PC-3 (cell line): ENCODE measurements at regions not wholly inside any gene's neighbourhood (a gene's known extent, or its start where the extent isn't known, plus 50 kb on each side); places are given as distances from the start of the nearest gene placed in this dataset.
"Not testable (repeated sequence)": the region's sequence is repeated elsewhere in the genome, so short reads cannot be mapped to it uniquely, and the experiment has no call there.

Experiments
- EZH2phosphoT487 ChIP-seq: fragments of 300-600 bp; sonication (generic); IDR thresholded peaks from 2 replicates; pipeline ENCODE4 v1.6.1; 2018; ENCODE audit warnings: mild to moderate bottlenecking, antibody characterized with exemption, low read length, borderline replicate concordance
- TF ChIP-seq, protein P1 (sequence below): fragments of 300-600 bp; sonication (generic); conservative IDR thresholded peaks from 2 replicates; pipeline ENCODE4 v1.5.1; 2017; ENCODE audit warnings: antibody characterized with exemption, low read depth, mild to moderate bottlenecking, low read length

DNA sequence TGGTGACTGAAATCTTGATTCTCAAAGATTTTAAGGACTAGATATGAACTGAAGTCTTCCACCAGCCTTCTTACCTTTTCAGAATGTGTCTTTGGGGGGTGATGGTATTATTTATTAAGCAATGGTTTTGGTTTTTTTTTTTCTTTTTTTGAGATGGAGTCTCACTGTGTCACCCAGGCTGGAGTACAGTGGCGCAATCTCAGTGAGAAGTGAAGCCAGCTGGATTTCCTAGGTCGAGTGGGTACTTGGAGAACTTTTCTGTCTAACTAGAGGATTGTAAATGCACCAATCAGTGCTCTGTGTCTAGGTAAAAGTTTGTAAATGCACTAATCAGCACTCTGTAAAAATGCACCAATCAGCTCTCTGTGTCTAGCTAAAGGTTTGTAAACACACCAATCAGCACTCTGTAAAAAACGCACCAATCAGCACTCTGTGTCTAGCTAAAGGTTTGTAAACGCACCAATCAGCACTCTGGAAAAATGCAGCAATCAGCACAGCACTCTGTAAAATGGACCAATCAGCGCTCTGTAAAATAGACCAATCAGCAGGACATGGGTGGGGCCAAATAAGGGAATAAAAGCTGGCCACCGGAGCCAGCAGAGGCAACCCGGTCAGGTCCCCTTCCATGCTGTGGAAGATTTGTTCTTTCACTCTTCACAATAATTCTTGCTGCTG, 97.1 kb downstream of the COPRS start:
- TF ChIP-seq, protein P1, sequence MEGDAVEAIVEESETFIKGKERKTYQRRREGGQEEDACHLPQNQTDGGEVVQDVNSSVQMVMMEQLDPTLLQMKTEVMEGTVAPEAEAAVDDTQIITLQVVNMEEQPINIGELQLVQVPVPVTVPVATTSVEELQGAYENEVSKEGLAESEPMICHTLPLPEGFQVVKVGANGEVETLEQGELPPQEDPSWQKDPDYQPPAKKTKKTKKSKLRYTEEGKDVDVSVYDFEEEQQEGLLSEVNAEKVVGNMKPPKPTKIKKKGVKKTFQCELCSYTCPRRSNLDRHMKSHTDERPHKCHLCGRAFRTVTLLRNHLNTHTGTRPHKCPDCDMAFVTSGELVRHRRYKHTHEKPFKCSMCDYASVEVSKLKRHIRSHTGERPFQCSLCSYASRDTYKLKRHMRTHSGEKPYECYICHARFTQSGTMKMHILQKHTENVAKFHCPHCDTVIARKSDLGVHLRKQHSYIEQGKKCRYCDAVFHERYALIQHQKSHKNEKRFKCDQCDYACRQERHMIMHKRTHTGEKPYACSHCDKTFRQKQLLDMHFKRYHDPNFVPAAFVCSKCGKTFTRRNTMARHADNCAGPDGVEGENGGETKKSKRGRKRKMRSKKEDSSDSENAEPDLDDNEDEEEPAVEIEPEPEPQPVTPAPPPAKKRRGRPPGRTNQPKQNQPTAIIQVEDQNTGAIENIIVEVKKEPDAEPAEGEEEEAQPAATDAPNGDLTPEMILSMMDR, result not testable (repeated sequence)
- not testable (repeated sequence) for TF ChIP-seq EZH2phosphoT487
